HG03108 (cell line): ENCODE measurements at regions not wholly inside any gene's neighbourhood (a gene's known extent, or its start where the extent isn't known, plus 50 kb on each side); places are given as distances from the start of the nearest gene placed in this dataset.
"Not testable (repeated sequence)": the region's sequence is repeated elsewhere in the genome, so short reads cannot be mapped to it uniquely, and the experiment has no call there.

Experiments used
- ATAC-seq: cut with Tn5 transposase; IDR thresholded peaks from one replicate; pipeline ENCODE4 v1.9.1; 2021; ENCODE audit warnings: moderate library complexity; ENCODE audit not compliant: unreplicated experiment

GRCh38 chr18:78473563-78473962 is 506.1 kb upstream of the SALL3 start:
- no peak for ATAC-seq

GRCh38 chr18:78477840-78478239 is 501.8 kb upstream of the SALL3 start:
- no peak for ATAC-seq

GRCh38 chr18:78479443-78479842 is 500.2 kb upstream of the SALL3 start:
- ATAC-seq: no peak

- no peak for ATAC-seq
Measured at GRCh38 chr18:78480262-78481054, 499.2 kb upstream of the SALL3 start.

- no peak for ATAC-seq
Measured at GRCh38 chr18:78482378-78482777, 497.2 kb upstream of the SALL3 start.

- ATAC-seq: no peak
Measured at GRCh38 chr18:78487649-78488048, 492.0 kb upstream of the SALL3 start.

- ATAC-seq: no peak
Measured at GRCh38 chr18:78492064-78492812, 487.4 kb upstream of the SALL3 start.

GRCh38 chr18:78492813-78493371 is 486.7 kb upstream of the SALL3 start:
- no peak for ATAC-seq

- not testable (repeated sequence) for ATAC-seq
Measured at GRCh38 chr18:78493490-78493889, 486.1 kb upstream of the SALL3 start.

GRCh38 chr18:78494204-78495085 is 485.2 kb upstream of the SALL3 start:
- ATAC-seq: no peak

- ATAC-seq: no peak
Measured at GRCh38 chr18:78495550-78495949, 484.1 kb upstream of the SALL3 start.

- no peak for ATAC-seq
Measured at GRCh38 chr18:78496079-78496478, 483.5 kb upstream of the SALL3 start.

- no peak for ATAC-seq
Measured at GRCh38 chr18:78497641-78498040, 482.0 kb upstream of the SALL3 start.

- ATAC-seq: no peak
Measured at GRCh38 chr18:78499586-78499985, 480.0 kb upstream of the SALL3 start.

- ATAC-seq: no peak
Measured at GRCh38 chr18:78501251-78501650, 478.4 kb upstream of the SALL3 start.

GRCh38 chr18:78503129-78503528 is 476.5 kb upstream of the SALL3 start:
- ATAC-seq: no peak

GRCh38 chr18:78505851-78506461 is 473.7 kb upstream of the SALL3 start:
- ATAC-seq: no peak

GRCh38 chr18:78507217-78507616 is 472.4 kb upstream of the SALL3 start:
- ATAC-seq: no peak

- ATAC-seq: not testable (repeated sequence)
Measured at GRCh38 chr18:78508228-78508824, 471.3 kb upstream of the SALL3 start.

- ATAC-seq: no peak
Measured at GRCh38 chr18:78510091-78510490, 469.5 kb upstream of the SALL3 start.
